ENCODE measurements at regions not wholly inside any gene's neighbourhood (a gene's known extent, or its start where the extent isn't known, plus 50 kb on each side); places are given as distances from the start of the nearest gene placed in this dataset.

DNA sequence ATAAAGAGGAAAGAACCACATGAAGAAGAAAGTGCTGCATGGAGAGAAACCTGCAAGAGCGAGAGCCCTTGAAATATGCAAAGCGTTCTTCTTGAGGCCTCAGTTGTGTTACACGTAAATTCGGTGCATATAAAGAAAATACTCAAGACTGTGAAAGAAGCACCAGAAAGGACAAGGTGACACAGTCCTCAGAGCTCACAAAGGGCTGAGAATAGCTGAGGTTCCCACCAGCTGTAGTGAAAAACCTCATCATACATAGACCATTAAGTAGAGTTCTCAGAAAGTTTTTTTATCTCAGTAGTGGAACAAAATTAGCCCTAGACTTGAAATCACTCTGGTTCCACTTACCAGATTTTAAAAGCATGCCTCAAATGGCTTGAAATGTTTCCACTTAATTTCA, 980.7 kb upstream of the CRIM1 start (continued):
- TF ChIP-seq NFYB (CRISPR knock-in tag; conservative IDR thresholded peaks at IDR 0.05; ENCODE audit: low read depth), result no peak
- no peak for TF ChIP-seq SMAD4 (CRISPR knock-in tag; IDR thresholded peaks at IDR 0.05)
- TF ChIP-seq, protein P1, sequence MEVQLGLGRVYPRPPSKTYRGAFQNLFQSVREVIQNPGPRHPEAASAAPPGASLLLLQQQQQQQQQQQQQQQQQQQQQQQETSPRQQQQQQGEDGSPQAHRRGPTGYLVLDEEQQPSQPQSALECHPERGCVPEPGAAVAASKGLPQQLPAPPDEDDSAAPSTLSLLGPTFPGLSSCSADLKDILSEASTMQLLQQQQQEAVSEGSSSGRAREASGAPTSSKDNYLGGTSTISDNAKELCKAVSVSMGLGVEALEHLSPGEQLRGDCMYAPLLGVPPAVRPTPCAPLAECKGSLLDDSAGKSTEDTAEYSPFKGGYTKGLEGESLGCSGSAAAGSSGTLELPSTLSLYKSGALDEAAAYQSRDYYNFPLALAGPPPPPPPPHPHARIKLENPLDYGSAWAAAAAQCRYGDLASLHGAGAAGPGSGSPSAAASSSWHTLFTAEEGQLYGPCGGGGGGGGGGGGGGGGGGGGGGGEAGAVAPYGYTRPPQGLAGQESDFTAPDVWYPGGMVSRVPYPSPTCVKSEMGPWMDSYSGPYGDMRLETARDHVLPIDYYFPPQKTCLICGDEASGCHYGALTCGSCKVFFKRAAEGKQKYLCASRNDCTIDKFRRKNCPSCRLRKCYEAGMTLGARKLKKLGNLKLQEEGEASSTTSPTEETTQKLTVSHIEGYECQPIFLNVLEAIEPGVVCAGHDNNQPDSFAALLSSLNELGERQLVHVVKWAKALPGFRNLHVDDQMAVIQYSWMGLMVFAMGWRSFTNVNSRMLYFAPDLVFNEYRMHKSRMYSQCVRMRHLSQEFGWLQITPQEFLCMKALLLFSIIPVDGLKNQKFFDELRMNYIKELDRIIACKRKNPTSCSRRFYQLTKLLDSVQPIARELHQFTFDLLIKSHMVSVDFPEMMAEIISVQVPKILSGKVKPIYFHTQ (CRISPR knock-in tag; IDR thresholded peaks at IDR 0.05), result no peak
- TF ChIP-seq GTF2I (CRISPR knock-in tag; conservative IDR thresholded peaks at IDR 0.05), result no peak
- no peak for TF ChIP-seq CBFB (CRISPR knock-in tag; IDR thresholded peaks at IDR 0.05; ENCODE audit: low read depth)

DNA sequence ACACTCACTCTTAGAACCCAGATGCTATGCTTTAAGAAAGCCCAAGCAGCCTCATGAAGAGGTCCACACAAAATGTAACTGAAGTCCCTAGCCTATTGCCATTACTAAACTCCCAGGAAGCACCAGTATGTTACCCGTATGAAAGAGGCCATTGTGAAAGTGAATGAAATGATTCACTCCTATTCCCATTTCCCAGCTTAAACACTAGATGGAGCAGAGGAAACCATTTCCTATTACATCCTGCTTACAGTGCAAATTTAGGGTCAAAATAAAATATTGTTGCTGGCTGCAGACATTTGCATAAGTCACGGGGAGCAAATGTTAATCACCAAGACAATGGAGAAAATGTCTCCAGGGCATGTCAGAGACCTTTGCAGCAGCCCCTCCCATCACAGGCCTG, 989.7 kb upstream of the CRIM1 start:
- ATAC-seq, result no peak
- TF ChIP-seq, protein P2, sequence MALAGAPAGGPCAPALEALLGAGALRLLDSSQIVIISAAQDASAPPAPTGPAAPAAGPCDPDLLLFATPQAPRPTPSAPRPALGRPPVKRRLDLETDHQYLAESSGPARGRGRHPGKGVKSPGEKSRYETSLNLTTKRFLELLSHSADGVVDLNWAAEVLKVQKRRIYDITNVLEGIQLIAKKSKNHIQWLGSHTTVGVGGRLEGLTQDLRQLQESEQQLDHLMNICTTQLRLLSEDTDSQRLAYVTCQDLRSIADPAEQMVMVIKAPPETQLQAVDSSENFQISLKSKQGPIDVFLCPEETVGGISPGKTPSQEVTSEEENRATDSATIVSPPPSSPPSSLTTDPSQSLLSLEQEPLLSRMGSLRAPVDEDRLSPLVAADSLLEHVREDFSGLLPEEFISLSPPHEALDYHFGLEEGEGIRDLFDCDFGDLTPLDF (CRISPR knock-in tag; IDR thresholded peaks at IDR 0.05), result no peak
- no peak for TF ChIP-seq RORB (CRISPR knock-in tag; IDR thresholded peaks at IDR 0.05)
- TF ChIP-seq, protein P3, sequence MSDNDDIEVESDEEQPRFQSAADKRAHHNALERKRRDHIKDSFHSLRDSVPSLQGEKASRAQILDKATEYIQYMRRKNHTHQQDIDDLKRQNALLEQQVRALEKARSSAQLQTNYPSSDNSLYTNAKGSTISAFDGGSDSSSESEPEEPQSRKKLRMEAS (CRISPR knock-in tag; IDR thresholded peaks at IDR 0.05), result no peak
- no peak for TF ChIP-seq ZNF138 (CRISPR knock-in tag; conservative IDR thresholded peaks at IDR 0.05)
- TF ChIP-seq, protein P4, sequence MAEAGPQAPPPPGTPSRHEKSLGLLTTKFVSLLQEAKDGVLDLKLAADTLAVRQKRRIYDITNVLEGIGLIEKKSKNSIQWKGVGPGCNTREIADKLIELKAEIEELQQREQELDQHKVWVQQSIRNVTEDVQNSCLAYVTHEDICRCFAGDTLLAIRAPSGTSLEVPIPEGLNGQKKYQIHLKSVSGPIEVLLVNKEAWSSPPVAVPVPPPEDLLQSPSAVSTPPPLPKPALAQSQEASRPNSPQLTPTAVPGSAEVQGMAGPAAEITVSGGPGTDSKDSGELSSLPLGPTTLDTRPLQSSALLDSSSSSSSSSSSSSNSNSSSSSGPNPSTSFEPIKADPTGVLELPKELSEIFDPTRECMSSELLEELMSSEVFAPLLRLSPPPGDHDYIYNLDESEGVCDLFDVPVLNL (CRISPR knock-in tag; IDR thresholded peaks at IDR 0.05; ENCODE audit: borderline replicate concordance, low read depth), result no peak
- no peak for TF ChIP-seq ZNF263 (CRISPR knock-in tag; IDR thresholded peaks at IDR 0.05; ENCODE audit: low read depth)
- TF ChIP-seq ESRRA (CRISPR knock-in tag; IDR thresholded peaks at IDR 0.05; ENCODE audit: borderline replicate concordance), result no peak
- TF ChIP-seq, protein P5, sequence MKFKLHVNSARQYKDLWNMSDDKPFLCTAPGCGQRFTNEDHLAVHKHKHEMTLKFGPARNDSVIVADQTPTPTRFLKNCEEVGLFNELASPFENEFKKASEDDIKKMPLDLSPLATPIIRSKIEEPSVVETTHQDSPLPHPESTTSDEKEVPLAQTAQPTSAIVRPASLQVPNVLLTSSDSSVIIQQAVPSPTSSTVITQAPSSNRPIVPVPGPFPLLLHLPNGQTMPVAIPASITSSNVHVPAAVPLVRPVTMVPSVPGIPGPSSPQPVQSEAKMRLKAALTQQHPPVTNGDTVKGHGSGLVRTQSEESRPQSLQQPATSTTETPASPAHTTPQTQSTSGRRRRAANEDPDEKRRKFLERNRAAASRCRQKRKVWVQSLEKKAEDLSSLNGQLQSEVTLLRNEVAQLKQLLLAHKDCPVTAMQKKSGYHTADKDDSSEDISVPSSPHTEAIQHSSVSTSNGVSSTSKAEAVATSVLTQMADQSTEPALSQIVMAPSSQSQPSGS (CRISPR knock-in tag; IDR thresholded peaks at IDR 0.05; ENCODE audit: borderline replicate concordance, low read depth), result no peak
- no peak for TF ChIP-seq SMAD3 (CRISPR knock-in tag; IDR thresholded peaks at IDR 0.05; ENCODE audit: borderline replicate concordance)
- Mint-ChIP-seq H3K4me1 (peaks cover 6% of the 10 kb centered on the region), H3K36me3 (peaks cover 19% of the 10 kb centered on the region), H3K27me3 (ENCODE audit: low read depth) (no peaks in the 10 kb centered on the region), H3K27ac (no peak overlapping the region), H3K9me3 (peaks cover 21% of the 10 kb centered on the region), H3K4me3 (no peak overlapping the region)
- POLR2A ChIA-PET, result no interaction called here
- no peak for DNase-seq (ENCODE audit: low spot score)
- CTCF ChIA-PET, result no interaction called here

DNA sequence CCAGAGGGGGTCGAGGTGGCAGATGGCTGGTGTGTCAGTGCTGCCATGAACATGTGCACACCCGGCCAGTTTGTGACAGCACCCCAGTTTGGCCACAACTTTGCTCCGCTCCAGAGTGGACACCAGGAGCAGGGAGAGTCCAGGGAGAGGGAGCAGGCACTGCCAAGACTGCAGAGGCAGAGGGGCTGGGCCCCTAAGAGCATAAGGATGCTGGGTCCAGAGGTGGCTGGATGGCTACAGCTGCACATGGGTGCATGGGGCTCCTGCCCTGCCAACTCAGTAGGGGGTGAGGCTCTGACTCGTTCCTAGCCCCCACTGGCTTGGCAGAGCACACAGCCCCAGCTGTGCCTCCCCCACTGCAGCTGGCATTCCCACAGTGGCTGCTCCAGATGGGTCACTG, 999.2 kb upstream of the CRIM1 start:
- H3K27me3 Mint-ChIP-seq (ENCODE audit: low read depth), result no peaks in the 10 kb centered on the region
- no peak overlapping the region for H3K4me3 Mint-ChIP-seq
- ChIA-PET CTCF (no interaction called here), POLR2A (no interaction called here)
- no peak for ATAC-seq
- H3K27ac Mint-ChIP-seq, result no peak overlapping the region
- H3K4me1 Mint-ChIP-seq, result no peaks in the 10 kb centered on the region
- no peak for DNase-seq (ENCODE audit: low spot score)
- H3K9me3 Mint-ChIP-seq, result peaks cover 36% of the 10 kb centered on the region
- peaks cover 23% of the 10 kb centered on the region for H3K36me3 Mint-ChIP-seq
- no peak for TF ChIP-seq SOX15 (CRISPR knock-in tag; IDR thresholded peaks at IDR 0.05)
- TF ChIP-seq RORB (CRISPR knock-in tag; IDR thresholded peaks at IDR 0.05), result no peak
- TF ChIP-seq FOXK1 (CRISPR knock-in tag; IDR thresholded peaks at IDR 0.05), result no peak
- TF ChIP-seq ZBTB21 (CRISPR knock-in tag; IDR thresholded peaks at IDR 0.05; ENCODE audit: borderline replicate concordance), result no peak
- TF ChIP-seq ZNF317 (CRISPR knock-in tag; IDR thresholded peaks at IDR 0.05; ENCODE audit: borderline replicate concordance, low read depth), result no peak
- TF ChIP-seq, protein P6, sequence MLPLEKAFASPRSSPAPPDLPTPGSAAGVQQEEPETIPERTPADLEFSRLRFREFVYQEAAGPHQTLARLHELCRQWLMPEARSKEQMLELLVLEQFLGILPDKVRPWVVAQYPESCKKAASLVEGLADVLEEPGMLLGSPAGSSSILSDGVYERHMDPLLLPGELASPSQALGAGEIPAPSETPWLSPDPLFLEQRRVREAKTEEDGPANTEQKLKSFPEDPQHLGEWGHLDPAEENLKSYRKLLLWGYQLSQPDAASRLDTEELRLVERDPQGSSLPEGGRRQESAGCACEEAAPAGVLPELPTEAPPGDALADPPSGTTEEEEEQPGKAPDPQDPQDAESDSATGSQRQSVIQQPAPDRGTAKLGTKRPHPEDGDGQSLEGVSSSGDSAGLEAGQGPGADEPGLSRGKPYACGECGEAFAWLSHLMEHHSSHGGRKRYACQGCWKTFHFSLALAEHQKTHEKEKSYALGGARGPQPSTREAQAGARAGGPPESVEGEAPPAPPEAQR (CRISPR knock-in tag; IDR thresholded peaks at IDR 0.05), result no peak
- no peak for TF ChIP-seq GRHL2 (CRISPR knock-in tag; IDR thresholded peaks at IDR 0.05; ENCODE audit: insufficient replicate concordance, severe bottlenecking)
- no peak for TF ChIP-seq ZNF396 (CRISPR knock-in tag; IDR thresholded peaks at IDR 0.05; ENCODE audit: borderline replicate concordance)
- no peak for TF ChIP-seq ZNF671 (CRISPR knock-in tag; IDR thresholded peaks at IDR 0.05)
- TF ChIP-seq RELA (CRISPR knock-in tag; IDR thresholded peaks at IDR 0.05; ENCODE audit: borderline replicate concordance), result no peak
- TF ChIP-seq, protein P2 (CRISPR knock-in tag; IDR thresholded peaks at IDR 0.05), result no peak

Measured in WTC11 (cell line).